ENCODE measurements at regions not wholly inside any gene's neighbourhood (a gene's known extent, or its start where the extent isn't known, plus 50 kb on each side); places are given as distances from the start of the nearest gene placed in this dataset.

- H3K4me2 ChIP-seq (ENCODE audit: control insufficient read depth, extremely low read depth, insufficient read depth, low read depth, low read length) = no peak overlapping the region
- no peak overlapping the region for H3K4me3 ChIP-seq (ENCODE audit: control insufficient read depth in 2 of 3, extremely low read depth in 1 of 3, insufficient read depth in 2 of 3, low read depth in 1 of 3, low read length in 3 of 3)
- FAIRE-seq (no peak), DNase-seq (ENCODE audit: low read depth, low spot score) (no peak)
- H4K20me1 ChIP-seq (ENCODE audit: control insufficient read depth, extremely low read depth, insufficient read depth, low read length) = no peaks in the 10 kb centered on the region
- no peak for TF ChIP-seq CTCF (optimal IDR thresholded peaks at IDR 0.05 in 1 of 3, IDR thresholded peaks at IDR 0.05 in 1 of 3, conservative IDR thresholded peaks at IDR 0.05 in 1 of 3; ENCODE audit: extremely low read depth in 1 of 3, insufficient read depth in 2 of 3, low read length in 3 of 3)
- no peak for TF ChIP-seq EZH2 (IDR thresholded peaks at IDR 0.05; ENCODE audit: low read length)
- no peaks in the 10 kb centered on the region for H3K36me3 ChIP-seq (ENCODE audit: control insufficient read depth in 2 of 2, extremely low read depth in 1 of 2, insufficient read depth in 2 of 2, low read length in 2 of 2)
- H3K9ac ChIP-seq (ENCODE audit: control insufficient read depth, extremely low read depth, insufficient read depth, low read length) = no peak overlapping the region
- H3K27me3 ChIP-seq (ENCODE audit: control insufficient read depth, extremely low read depth, insufficient read depth, low read length) = no peaks in the 10 kb centered on the region
- H3K79me2 ChIP-seq (ENCODE audit: control insufficient read depth, insufficient read depth, low read length) = no peaks in the 10 kb centered on the region
- dilution Hi-C loops (cut with MboI; ENCODE audit: extremely low pct_ligation_motif_present, low sequenced_read_pairs) = no loop called here
- no peak overlapping the region for H2AFZ ChIP-seq (ENCODE audit: control insufficient read depth, low read length)
- peaks cover 2% of the 10 kb centered on the region for H3K9me3 ChIP-seq (ENCODE audit: control insufficient read depth, low read depth, low read length)
- H3K27ac ChIP-seq (ENCODE audit: control insufficient read depth, insufficient read depth, low read length) = no peak overlapping the region
- peaks cover 3% of the 10 kb centered on the region for H3K4me1 ChIP-seq (ENCODE audit: control insufficient read depth, extremely low read depth, insufficient read depth, low read length)
- no peaks in the 10 kb centered on the region for H3K9me1 ChIP-seq (ENCODE audit: control insufficient read depth, extremely low read depth, insufficient read depth, low read length)
Observed at GRCh38 chr14:61959348-61959747, 197.1 kb downstream of the SNAPC1 start.

DNA sequence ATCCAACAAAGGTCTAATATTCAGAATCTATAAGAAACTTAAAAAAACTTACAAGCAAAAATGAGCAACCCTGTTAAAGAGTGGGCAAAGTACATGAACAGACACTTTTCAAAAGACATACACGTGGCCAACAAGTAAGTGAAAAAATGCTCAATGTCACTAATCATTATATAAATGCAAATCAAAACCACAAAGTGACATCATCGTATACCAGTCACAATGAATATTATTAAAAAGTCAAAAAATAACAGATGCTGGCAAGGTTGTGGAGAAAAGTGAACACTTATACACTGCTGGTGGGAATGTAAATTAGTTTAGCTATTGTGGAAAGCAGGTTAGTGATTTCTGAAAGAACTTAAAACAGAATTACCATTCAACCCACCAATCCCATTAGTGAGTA is 199.1 kb downstream of the SNAPC1 start:
- Histone ChIP-seq H3K4me2 (ENCODE audit: control insufficient read depth, extremely low read depth, insufficient read depth, low read depth, low read length) (no peak overlapping the region), H2AFZ (ENCODE audit: control insufficient read depth, low read length) (no peak overlapping the region), H3K9ac (ENCODE audit: control insufficient read depth, extremely low read depth, insufficient read depth, low read length) (no peak overlapping the region), H3K9me3 (ENCODE audit: control insufficient read depth, low read depth, low read length) (peaks cover 1% of the 10 kb centered on the region), H3K36me3 (ENCODE audit: control insufficient read depth in 2 of 2, extremely low read depth in 1 of 2, insufficient read depth in 2 of 2, low read length in 2 of 2) (no peaks in the 10 kb centered on the region), H3K27me3 (ENCODE audit: control insufficient read depth, extremely low read depth, insufficient read depth, low read length) (no peaks in the 10 kb centered on the region), H3K4me1 (ENCODE audit: control insufficient read depth, extremely low read depth, insufficient read depth, low read length) (peaks cover 6% of the 10 kb centered on the region), H3K79me2 (ENCODE audit: control insufficient read depth, insufficient read depth, low read length) (no peaks in the 10 kb centered on the region), H3K9me1 (ENCODE audit: control insufficient read depth, extremely low read depth, insufficient read depth, low read length) (no peaks in the 10 kb centered on the region), H4K20me1 (ENCODE audit: control insufficient read depth, extremely low read depth, insufficient read depth, low read length) (no peaks in the 10 kb centered on the region), H3K27ac (ENCODE audit: control insufficient read depth, insufficient read depth, low read length) (no peak overlapping the region), H3K4me3 (ENCODE audit: control insufficient read depth in 2 of 3, extremely low read depth in 1 of 3, insufficient read depth in 2 of 3, low read depth in 1 of 3, low read length in 3 of 3) (no peak overlapping the region)
- DNase-seq (ENCODE audit: low read depth, low spot score) (no peak), FAIRE-seq (no peak)
- dilution Hi-C loops (cut with MboI; ENCODE audit: extremely low pct_ligation_motif_present, low sequenced_read_pairs) = no loop called here
- TF ChIP-seq CTCF (optimal IDR thresholded peaks at IDR 0.05 in 1 of 3, IDR thresholded peaks at IDR 0.05 in 1 of 3, conservative IDR thresholded peaks at IDR 0.05 in 1 of 3; ENCODE audit: extremely low read depth in 1 of 3, insufficient read depth in 2 of 3, low read length in 3 of 3) (no peak), EZH2 (IDR thresholded peaks at IDR 0.05; ENCODE audit: low read length) (no peak)

Measured in keratinocyte (primary cell).